ENCODE measurements at regions not wholly inside any gene's neighbourhood (a gene's known extent, or its start where the extent isn't known, plus 50 kb on each side); places are given as distances from the start of the nearest gene placed in this dataset.

GRCh38 chr14:66041582-66041981 is 444.6 kb upstream of the CCDC196 start:
- DNase-seq (ENCODE audit: extremely low read depth, low read depth): no peak
- TF ChIP-seq, protein P1, sequence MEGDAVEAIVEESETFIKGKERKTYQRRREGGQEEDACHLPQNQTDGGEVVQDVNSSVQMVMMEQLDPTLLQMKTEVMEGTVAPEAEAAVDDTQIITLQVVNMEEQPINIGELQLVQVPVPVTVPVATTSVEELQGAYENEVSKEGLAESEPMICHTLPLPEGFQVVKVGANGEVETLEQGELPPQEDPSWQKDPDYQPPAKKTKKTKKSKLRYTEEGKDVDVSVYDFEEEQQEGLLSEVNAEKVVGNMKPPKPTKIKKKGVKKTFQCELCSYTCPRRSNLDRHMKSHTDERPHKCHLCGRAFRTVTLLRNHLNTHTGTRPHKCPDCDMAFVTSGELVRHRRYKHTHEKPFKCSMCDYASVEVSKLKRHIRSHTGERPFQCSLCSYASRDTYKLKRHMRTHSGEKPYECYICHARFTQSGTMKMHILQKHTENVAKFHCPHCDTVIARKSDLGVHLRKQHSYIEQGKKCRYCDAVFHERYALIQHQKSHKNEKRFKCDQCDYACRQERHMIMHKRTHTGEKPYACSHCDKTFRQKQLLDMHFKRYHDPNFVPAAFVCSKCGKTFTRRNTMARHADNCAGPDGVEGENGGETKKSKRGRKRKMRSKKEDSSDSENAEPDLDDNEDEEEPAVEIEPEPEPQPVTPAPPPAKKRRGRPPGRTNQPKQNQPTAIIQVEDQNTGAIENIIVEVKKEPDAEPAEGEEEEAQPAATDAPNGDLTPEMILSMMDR (IDR thresholded peaks at IDR 0.05; ENCODE audit: low read depth, low read length): no peak

GRCh38 chr14:66043921-66044320 is 442.2 kb upstream of the CCDC196 start:
- DNase-seq (ENCODE audit: extremely low read depth, low read depth): no peak
- TF ChIP-seq, protein P1 (IDR thresholded peaks at IDR 0.05; ENCODE audit: low read depth, low read length): no peak

- no peak for DNase-seq (ENCODE audit: extremely low read depth, low read depth)
- TF ChIP-seq, protein P1 (IDR thresholded peaks at IDR 0.05; ENCODE audit: low read depth, low read length): no peak
Observed at GRCh38 chr14:66045572-66046021, 440.6 kb upstream of the CCDC196 start.

- TF ChIP-seq, protein P1 (IDR thresholded peaks at IDR 0.05; ENCODE audit: low read depth, low read length): no peak
- no peak for DNase-seq (ENCODE audit: extremely low read depth, low read depth)
Observed at GRCh38 chr14:66046035-66046434, 440.1 kb upstream of the CCDC196 start.

DNA sequence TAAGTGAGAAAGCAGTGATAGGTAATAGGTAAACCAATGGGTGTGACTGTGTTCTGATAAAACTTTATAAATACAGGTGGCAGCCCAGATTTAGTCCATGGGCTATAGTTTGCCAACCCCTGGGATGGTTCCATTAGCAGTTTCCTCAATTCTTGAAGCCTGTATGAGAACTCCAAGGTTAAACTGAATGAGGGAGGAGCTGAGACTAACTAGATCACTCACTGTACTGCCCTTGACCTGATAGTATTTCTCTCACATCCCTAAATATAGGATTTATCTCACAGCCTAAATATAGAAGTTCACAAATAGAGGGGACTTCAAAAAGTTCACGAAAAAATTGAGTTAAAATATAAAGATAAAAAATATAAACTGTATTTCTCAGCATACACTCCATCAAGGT is 439.6 kb upstream of the CCDC196 start:
- no peak for DNase-seq (ENCODE audit: extremely low read depth, low read depth)
- TF ChIP-seq, protein P1 (IDR thresholded peaks at IDR 0.05; ENCODE audit: low read depth, low read length): no peak

DNA sequence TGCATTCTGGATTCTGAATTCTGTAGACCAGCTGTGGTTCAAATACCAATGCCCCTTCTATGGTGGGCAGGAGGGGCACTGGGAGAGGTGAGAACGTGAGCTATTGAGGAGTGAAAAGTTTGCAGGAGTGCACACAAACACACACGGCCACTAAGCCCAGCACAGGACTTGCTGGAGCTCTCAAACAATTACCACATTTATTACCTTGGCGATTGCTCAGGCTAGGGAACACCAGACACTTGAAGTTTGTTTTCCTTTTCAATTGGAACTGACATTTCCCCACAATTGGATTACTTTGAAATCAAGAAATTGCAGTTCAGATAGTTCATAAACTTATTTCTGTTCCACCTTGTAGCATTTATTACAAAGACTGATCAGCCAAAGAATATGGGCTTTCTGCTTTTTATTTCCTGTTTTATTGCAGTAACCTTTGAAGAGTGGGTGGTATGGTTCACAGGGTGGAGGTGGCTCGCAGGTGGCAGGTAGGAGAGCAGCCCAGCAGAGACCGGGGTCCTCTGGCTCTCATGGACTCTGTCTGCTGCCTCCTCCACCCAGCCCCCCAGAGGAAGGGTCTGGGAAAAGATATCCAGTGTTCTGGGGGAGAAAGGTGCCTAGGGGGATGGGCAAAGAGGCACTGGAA is 429.8 kb upstream of the CCDC196 start:
- DNase-seq (ENCODE audit: extremely low read depth, low read depth): no peak
- TF ChIP-seq, protein P1 (IDR thresholded peaks at IDR 0.05; ENCODE audit: low read depth, low read length): no peak

GRCh38 chr14:66056926-66057552 is 429.1 kb upstream of the CCDC196 start:
- DNase-seq (ENCODE audit: extremely low read depth, low read depth): no peak
- TF ChIP-seq, protein P1 (IDR thresholded peaks at IDR 0.05; ENCODE audit: low read depth, low read length): no peak

All from AG09319 (cell line).